Endothelial cell of umbilical vein (primary cell): ENCODE measurements at regions not wholly inside any gene's neighbourhood (a gene's known extent, or its start where the extent isn't known, plus 50 kb on each side); places are given as distances from the start of the nearest gene placed in this dataset.

Experiments used
- EZH2 ChIP-seq: IDR thresholded peaks from 2 replicates; pipeline ENCODE4 v1.6.1; 2012; ENCODE audit warnings: borderline replicate concordance, low read depth, mild to moderate bottlenecking, moderate library complexity, low read length, inconsistent platforms; ENCODE audit not compliant: severe bottlenecking
- GATA2 ChIP-seq: IDR thresholded peaks from 2 replicates; pipeline ENCODE4 v1.7.0; 2011; ENCODE audit warnings: low read depth, mild to moderate bottlenecking, moderate library complexity, mixed read lengths, low read length; ENCODE audit not compliant: insufficient read length, insufficient read depth
- TF ChIP-seq, protein P1 (sequence below), 2 donors: IDR thresholded peaks; 1 replicate in 1 of 2; 2 replicates in 1 of 2; pipeline ENCODE4 v1.5.1; 2011; ENCODE audit warnings: low read length in 2 of 2, mild to moderate bottlenecking in 2 of 2, moderate library complexity in 2 of 2, control low read depth in 1 of 2, inconsistent platforms in 1 of 2, low read depth in 1 of 2; ENCODE audit not compliant: insufficient read depth in 1 of 2; ENCODE audit errors: extremely low read depth in 1 of 2

DNA sequence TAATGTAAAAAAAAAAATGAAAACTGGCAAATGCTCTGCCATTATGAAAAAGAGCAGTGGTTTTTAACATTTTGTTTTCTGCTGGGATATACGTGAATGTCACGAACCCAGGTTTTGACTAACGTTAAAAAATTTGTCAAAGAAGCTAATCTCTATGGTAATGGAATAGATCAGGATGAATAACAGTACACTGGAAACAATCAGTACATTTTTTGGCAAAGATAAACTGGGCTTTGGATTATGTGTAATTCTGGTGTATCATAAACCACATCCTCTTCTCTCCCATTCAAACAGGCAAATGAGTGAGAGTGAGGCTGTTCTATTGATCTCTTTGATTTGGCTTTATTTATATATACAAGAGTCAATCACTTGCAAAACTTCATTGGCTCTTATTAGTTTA, 207.0 kb upstream of the IRX3 start:
- TF ChIP-seq, protein P1, sequence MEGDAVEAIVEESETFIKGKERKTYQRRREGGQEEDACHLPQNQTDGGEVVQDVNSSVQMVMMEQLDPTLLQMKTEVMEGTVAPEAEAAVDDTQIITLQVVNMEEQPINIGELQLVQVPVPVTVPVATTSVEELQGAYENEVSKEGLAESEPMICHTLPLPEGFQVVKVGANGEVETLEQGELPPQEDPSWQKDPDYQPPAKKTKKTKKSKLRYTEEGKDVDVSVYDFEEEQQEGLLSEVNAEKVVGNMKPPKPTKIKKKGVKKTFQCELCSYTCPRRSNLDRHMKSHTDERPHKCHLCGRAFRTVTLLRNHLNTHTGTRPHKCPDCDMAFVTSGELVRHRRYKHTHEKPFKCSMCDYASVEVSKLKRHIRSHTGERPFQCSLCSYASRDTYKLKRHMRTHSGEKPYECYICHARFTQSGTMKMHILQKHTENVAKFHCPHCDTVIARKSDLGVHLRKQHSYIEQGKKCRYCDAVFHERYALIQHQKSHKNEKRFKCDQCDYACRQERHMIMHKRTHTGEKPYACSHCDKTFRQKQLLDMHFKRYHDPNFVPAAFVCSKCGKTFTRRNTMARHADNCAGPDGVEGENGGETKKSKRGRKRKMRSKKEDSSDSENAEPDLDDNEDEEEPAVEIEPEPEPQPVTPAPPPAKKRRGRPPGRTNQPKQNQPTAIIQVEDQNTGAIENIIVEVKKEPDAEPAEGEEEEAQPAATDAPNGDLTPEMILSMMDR (IDR thresholded peaks at IDR 0.05; ENCODE audit: extremely low read depth in 1 of 2, insufficient read depth in 1 of 2, low read depth in 1 of 2, low read length in 2 of 2) = no peak
- TF ChIP-seq EZH2 (no peak), GATA2 (no peak)
